Left colon (tissue), 2 donors: ENCODE measurements at regions not wholly inside any gene's neighbourhood (a gene's known extent, or its start where the extent isn't known, plus 50 kb on each side); places are given as distances from the start of the nearest gene placed in this dataset.

ENCODE experiments used
- ATAC-seq: fragments of 200-7000 bp; cut with Tn5 transposase; one replicate; pipeline ENCODE4 v1.9.1; 2020; ENCODE audit warnings: mild to moderate bottlenecking, moderate library complexity
- DNase-seq, 2 donors: peaks; one replicate each; pipeline ENCODE4 v3.0.0-alpha.2; 2020
- intact Hi-C, 2 donors: fragments of 100-400 bp; cut with DNase I in 1 of 2; cut with micrococcal nuclease in 1 of 2; formaldehyde crosslinking; loops; one replicate each; pipeline versions ENCODE4 v1.11.2 to v1.14.0; 2022; cut with DNase I, micrococcal nuclease
- donor health status: DM: no; HTN: no; CAD: no.
- donor health status: DM: yes; HTN: yes; CAD: no.

GRCh38 chr1:58979086-58979485 is 195.2 kb upstream of the JUN start:
- ATAC-seq (no peak), DNase-seq (no peak)
- intact Hi-C loops, result no loop called here

- DNase-seq, result no peak
Measured at GRCh38 chr1:58979677-58980076, 195.8 kb upstream of the JUN start.

GRCh38 chr1:58981392-58981791 is 197.5 kb upstream of the JUN start:
- ATAC-seq, result no peak
- DNase-seq, result no peak
- intact Hi-C loops, result no loop called here

More at GRCh38 chr1:58979677-58980076, 195.8 kb upstream of the JUN start:
- no peak for ATAC-seq
- intact Hi-C loops, result no loop called here

- ATAC-seq (no peak), DNase-seq (no peak)
- intact Hi-C loops, result no loop called here
Measured at GRCh38 chr1:58982259-58982998, 198.6 kb upstream of the JUN start.

GRCh38 chr1:58983162-58983561 is 199.3 kb upstream of the JUN start:
- ATAC-seq (no peak), DNase-seq (no peak)
- intact Hi-C loops, result no loop called here

- intact Hi-C loops, result no loop called here
- DNase-seq (no peak), ATAC-seq (no peak)
Measured at GRCh38 chr1:58983633-58984245, 199.9 kb upstream of the JUN start.

DNA sequence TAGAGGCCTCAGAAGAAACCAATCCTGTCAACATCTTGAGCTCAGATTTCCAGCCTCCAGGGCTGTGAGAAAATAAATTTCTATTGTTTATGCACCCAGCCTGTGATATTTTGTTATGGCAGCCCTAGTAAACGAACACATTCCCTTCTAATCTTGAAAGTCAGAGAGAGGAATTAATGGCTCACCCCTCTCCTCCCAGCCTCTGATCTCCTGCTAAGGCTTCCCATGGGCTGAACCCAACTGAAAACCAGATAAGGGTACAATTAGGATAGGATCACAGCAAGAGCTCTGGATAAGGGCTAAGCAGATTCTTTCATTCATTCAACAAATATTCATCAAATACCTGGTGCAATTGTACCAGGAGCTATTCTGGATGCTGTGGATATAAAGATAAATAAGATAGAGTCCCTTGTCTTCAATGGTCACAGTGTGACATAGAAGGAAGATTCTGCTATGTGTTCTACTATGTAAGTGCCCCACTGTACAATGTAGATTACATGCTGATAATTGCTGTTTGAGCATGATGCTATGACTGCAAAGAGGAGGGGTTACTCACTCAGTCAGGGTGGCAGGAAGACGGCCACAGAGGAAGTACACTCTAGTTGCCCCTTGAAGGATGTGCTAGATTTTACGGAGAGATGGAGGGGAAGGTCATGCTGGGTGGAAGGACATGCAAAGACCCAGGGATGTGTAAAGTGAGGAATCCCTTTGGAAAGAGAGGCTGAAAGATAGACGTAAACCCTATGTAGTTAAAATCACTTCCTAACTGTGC is 203.3 kb upstream of the JUN start:
- DNase-seq, result no peak
- no peak for ATAC-seq
- intact Hi-C loops, result no loop called here

DNA sequence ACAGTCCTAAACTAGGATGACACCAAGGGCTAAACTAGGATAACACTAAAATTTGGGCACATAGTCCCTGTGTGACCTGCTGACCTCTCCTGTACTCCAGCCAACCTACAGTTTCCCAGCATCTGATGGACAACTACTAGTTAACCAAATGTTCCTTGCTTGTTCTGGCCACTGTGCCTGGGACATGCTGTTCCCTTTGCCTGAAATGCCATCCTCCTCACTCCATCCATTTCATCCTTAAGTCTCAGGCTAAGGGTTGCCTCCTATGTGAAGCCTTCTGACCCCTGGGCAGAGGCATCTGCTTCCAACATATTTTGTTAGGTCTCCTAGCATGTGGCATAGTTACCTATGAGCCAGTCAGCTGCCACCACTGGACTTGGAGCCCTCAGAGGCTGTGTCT is 204.9 kb upstream of the JUN start:
- ATAC-seq (no peak), DNase-seq (no peak)
- intact Hi-C loops, result no loop called here

DNA sequence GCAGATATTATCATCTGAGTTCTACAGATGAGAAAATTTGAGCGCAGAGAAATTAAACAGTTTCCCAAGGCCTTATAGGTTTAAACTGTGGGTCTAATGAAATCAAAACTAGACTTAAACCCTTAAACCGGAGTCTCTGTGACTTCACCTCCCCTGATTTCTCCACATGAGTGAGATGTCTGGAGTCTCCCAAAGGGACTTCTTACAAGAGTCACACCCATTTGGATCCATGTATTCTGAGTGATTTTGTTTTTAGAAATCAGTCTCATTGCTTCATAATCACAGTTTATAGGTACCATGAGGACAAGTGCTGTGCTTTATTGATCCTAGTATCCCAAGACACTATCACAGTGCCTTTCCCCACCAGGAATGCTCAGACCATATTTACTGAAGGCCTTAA is 206.0 kb upstream of the JUN start:
- no peak for ATAC-seq
- intact Hi-C loops, result no loop called here

DNA sequence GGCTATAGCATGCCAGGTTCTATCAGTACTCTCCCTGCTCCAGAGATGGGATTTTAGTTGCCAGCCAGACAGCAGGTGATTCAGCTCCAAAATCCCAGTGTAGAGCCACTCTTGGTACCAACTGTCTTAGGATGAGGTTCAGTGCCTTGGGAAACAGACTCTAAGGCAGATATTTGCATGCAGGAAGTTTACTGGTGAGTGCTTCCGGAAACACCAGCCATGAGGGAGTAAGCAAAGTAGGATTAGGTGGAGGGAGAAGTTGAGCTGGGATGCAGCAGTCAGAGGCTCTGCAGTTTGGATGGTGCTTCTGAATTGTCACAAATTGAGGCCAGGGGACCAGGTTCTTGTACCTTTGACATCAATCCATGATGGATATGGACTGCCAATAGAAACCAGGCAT is 207.5 kb upstream of the JUN start:
- DNase-seq, result no peak
- intact Hi-C loops, result no loop called here
- ATAC-seq, result no peak

More for the DNA sequence above, 206.0 kb upstream of the JUN start:
- DNase-seq, result no peak

GRCh38 chr1:58992643-58993042 is 208.8 kb upstream of the JUN start:
- DNase-seq (no peak), ATAC-seq (no peak)
- intact Hi-C loops, result no loop called here

DNA sequence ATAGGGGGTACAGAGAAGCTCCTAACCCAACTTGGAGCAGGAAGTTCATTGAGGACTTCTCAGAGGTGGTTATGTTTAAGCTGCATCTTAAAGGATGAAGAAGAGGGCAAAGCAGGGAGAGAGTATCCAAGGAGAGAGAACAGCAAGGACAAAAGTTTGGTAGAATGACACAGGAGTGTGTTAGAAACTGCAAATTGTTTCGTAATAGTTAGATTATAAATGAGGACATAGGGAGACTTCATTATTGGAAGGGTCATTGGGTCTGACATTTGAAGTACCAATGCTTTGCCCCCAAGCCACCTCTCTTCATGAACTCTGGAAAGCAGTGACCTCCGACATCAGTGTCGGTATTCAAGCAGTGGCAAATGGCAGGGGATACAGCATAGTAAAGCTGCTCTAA is 209.6 kb upstream of the JUN start:
- ATAC-seq (no peak), DNase-seq (no peak)
- intact Hi-C loops, result no loop called here

DNA sequence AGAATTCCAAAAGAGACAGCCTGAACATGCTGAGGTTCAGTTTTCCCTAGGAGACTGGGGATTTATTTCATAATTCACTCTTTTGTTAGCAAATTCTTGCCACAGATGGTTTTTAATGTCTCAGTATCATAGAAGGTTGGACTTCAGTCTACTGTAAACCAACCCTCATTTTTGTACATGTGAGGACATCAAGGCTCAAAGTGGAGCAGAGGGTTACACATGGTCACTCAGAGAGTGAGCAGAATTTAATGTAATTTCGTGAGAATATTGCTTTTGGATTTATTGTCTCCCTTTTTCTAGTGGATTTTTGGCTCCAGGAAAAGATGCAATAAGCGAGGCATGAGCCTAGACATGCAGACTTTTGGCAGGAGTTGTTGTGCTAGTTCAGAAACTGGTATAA is 210.8 kb upstream of the JUN start:
- intact Hi-C loops, result no loop called here
- ATAC-seq (no peak), DNase-seq (no peak)

GRCh38 chr1:58996341-58997059 is 212.7 kb upstream of the JUN start:
- ATAC-seq (no peak), DNase-seq (no peak)
- intact Hi-C loops, result no loop called here

GRCh38 chr1:58997060-58997411 is 213.2 kb upstream of the JUN start:
- intact Hi-C loops, result no loop called here
- DNase-seq (no peak), ATAC-seq (no peak)

DNA sequence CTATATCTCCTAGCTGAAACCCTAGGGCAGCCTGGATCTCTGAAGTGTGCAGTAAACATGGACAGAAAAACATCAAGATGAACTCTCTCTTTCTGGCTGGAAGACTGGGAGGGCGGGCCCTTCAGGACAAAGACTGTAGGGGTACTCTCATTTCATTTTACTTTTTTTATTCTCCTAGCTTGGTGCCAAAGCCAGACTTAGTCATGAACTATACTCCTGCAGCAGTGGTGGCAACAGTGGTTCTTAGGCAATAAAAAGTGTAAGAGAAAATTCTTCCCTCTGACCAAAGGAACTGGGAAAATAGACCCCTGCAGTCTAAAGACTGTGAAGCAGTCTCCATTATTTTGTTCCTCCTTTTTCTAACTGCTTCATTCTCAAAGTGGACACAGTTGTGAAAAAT is 213.8 kb upstream of the JUN start:
- DNase-seq (no peak), ATAC-seq (no peak)
- intact Hi-C loops, result no loop called here

GRCh38 chr1:58999676-59000075 is 215.8 kb upstream of the JUN start:
- DNase-seq (no peak), ATAC-seq (no peak)
- intact Hi-C loops, result no loop called here

- ATAC-seq (no peak), DNase-seq (no peak)
- intact Hi-C loops, result no loop called here
Measured at GRCh38 chr1:59004755-59005154, 220.9 kb upstream of the JUN start.

GRCh38 chr1:59005491-59006288 is 221.8 kb upstream of the JUN start:
- intact Hi-C loops, result no loop called here
- DNase-seq (no peak), ATAC-seq (peak; percentile 89)
